GM12891 (cell line): ENCODE measurements at regions not wholly inside any gene's neighbourhood (a gene's known extent, or its start where the extent isn't known, plus 50 kb on each side); places are given as distances from the start of the nearest gene placed in this dataset.

Source experiments
- DNase-seq: peaks from one replicate; pipeline ENCODE4 v3.0.0; 2011; ENCODE audit warnings: low spot score; ENCODE audit not compliant: insufficient read length
- FAIRE-seq: peaks from 2 replicates; lab custom pipeline; 2011; peaks lifted over from hg19 to GRCh38; lab: Jason Lieb, UNC
- PAX5 ChIP-seq: IDR thresholded peaks from 2 replicates; pipeline ENCODE4 v1.6.1; 2011; ENCODE audit warnings: low read length, moderate library complexity, mild to moderate bottlenecking; ENCODE audit not compliant: insufficient read depth, severe bottlenecking
- POLR2A ChIP-seq: IDR thresholded peaks from 2 replicates; pipeline ENCODE4 v1.6.1; 2011; ENCODE audit warnings: low read depth, low read length, control low read depth
- POLR2AphosphoS5 ChIP-seq: IDR thresholded peaks from 2 replicates; pipeline ENCODE4 v1.6.1; 2011; ENCODE audit warnings: low read depth, low read length, control low read depth
- POU2F2 ChIP-seq: IDR thresholded peaks from 2 replicates; pipeline ENCODE4 v1.6.1; 2011; ENCODE audit warnings: low read depth, mild to moderate bottlenecking, control low read depth, low read length, moderate library complexity
- SPI1 ChIP-seq: IDR thresholded peaks from 2 replicates; pipeline ENCODE4 v1.6.1; 2011; ENCODE audit warnings: low read depth, low read length, control low read depth
- TAF1 ChIP-seq: IDR thresholded peaks from 2 replicates; pipeline ENCODE4 v1.6.1; 2011; ENCODE audit warnings: low read depth, low read length, control low read depth

DNA sequence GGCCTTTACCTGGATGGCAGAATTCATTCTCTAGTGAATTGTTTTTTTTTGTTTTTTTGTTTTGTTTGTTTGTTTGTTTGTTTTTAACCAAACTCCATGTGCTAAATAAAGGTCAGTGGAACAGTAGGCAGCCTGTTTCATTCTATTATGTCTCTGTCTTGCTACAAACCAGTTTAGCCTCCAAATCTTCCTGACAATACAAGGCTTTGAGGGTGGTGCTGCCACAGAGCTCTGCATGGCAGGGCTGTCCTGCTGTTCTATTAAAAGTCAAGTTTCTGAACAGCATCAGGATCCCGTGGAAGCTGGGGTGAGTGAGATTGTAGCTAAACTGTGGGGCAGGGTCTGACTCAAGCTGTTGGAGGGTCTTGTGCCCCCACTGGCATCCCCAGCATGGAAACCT, 144.1 kb upstream of the MAST4 start:
- no peak for FAIRE-seq
- TF ChIP-seq PAX5 (no peak), SPI1 (no peak), POU2F2 (no peak), TAF1 (no peak), POLR2A (no peak), POLR2AphosphoS5 (no peak)
- DNase-seq: no peak

DNA sequence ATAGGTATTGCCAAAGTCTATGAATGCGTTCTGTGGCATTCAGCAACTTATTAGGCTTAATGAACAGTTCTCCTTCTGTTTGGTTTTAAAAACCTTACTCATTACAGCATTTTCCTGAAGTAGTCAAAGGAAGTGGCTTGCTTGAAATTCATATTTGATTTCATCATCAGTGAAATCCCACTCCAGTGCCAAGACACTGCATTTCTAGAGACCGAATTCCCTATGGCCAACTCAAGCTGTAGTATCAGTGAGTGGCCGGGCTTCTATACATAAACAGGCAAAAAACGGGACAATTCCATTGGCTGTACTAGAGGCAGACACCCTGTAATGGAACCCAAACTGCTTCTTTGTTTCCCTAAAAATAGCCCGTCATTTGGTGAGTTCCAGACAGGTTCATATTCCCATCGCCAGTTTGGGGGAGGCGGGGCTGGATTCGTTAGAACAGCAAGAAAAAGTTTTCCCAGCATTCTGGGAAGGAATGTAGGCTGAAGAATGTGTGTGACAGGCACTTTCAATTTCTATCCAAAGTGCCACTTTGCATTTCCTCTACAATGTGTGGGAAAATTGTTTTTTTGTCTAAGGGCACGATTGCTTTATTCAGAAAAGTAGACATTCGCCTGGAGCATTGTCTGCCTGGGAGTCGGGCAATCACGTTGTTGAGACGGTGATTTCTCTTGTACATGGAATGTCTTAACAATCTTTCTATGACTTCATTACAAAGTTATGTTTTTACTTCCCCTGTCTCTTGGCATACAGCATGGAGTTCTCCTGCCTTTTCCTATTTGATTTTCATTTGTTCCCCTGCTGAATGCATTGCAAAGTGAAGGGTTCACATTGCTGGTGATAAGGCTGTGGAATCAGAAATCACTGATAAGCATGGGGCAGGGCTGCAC, 141.8 kb upstream of the MAST4 start:
- DNase-seq (no peak), FAIRE-seq (no peak)
- TF ChIP-seq PAX5 (no peak), POLR2AphosphoS5 (no peak), POU2F2 (no peak), SPI1 (no peak), TAF1 (no peak), POLR2A (no peak)

DNA sequence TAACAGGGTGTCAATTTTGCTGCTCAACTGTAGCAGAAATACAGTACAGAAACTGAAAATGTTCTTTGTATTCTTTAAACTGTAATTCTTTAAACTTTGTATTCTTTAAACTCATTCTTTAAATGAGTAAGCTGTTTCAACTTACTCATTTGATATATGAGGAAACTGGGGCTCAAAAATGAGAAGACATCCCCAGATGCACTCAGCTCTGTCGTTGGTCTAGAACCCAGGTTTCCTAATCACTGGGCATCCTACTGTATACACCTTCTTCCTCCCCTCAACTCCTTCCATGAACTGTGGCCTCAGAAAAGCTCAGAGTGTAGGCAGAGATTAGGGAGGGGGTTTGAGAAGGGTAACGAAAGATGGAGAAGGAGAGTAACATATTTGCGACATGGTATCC, 136.5 kb upstream of the MAST4 start:
- no peak for DNase-seq
- FAIRE-seq: no peak
- TF ChIP-seq POLR2AphosphoS5: no peak
- TF ChIP-seq POLR2A: no peak
- TF ChIP-seq PAX5: no peak
- no peak for TF ChIP-seq SPI1
- TF ChIP-seq POU2F2: no peak
- no peak for TF ChIP-seq TAF1

DNA sequence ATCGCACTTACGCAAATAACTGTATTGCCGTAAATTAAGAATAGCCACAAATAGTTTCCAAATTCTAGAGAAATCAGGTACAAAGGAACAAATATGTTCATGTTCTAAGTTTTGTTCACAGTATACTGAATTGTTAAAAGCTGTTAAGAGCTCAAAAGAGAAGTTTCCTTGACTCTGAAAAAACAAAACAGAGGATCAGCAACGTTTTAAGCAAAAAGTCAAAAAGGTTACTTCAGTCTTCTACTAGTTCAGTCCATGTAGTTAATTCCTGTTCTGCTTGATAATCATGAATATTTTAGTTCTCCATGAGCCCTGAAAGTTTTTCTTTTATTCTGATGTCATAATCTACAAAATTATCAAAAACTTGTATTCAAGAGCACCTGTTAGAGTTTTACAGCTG, 128.6 kb upstream of the MAST4 start:
- no peak for FAIRE-seq
- DNase-seq: no peak
- TF ChIP-seq TAF1 (no peak), POLR2AphosphoS5 (no peak), POU2F2 (no peak), PAX5 (no peak), POLR2A (no peak), SPI1 (no peak)

DNA sequence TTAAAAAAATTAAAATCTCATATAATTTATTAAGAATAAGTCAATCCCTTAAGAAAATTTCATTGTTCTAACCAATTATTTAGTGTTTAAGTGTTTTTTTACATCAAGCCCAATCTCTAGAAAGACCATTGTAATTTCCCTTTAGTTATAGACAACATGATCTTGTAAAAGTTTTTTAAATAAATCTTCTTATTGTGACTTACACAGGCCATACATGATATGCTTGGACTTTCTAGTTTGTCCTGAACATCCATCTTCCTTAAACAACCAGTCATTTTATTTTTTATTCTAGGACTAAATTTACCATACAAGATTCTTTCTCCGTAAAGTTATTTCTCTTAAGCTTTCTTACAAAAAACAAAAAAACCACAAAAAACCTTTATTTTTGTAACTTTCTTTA, 126.5 kb upstream of the MAST4 start:
- TF ChIP-seq TAF1 (no peak), POLR2A (no peak), POU2F2 (no peak), SPI1 (no peak)
- DNase-seq (no peak), FAIRE-seq (no peak)

DNA sequence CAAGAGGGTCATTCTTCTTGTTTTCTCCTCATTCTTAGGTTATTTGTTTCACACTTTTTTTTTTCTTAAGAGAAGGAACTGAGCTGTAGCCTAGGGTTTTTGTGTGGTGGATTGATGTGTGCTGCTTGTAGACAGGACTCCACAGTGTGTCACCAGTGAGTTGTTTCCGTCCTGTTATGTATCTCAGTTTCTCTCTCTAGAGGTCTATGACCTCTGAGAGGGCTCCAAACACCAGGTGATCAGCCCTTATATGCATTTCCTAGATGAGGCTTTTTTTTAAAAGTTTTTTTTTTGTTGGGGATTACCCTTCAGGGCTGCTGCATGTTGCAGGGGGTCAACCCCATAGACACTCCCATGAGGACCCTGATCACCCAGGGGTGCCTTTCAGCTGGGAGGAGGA, 124.2 kb upstream of the MAST4 start:
- FAIRE-seq: no peak
- TF ChIP-seq POU2F2 (no peak), TAF1 (no peak), POLR2A (no peak), PAX5 (no peak), SPI1 (no peak), POLR2AphosphoS5 (no peak)
- no peak for DNase-seq

DNA sequence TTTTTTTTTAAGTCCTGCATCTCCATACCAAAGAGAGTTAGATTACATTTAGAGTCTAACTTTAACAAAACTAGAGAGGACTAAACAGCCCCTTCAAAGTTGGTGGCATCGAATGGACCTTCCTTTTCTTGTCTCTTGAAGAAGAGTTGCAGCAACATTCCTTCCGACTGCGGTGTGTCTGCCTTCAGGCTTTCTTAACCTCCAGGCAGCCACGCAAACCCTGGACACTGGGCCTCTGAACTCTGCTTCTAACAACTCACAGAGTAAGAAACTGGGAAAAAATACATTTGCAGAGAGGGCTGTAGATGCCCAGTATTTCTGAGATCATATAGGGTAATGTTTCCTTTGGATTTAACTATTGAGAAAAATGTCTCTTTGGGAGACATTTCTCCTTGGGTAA, 120.5 kb upstream of the MAST4 start:
- no peak for DNase-seq
- FAIRE-seq: no peak
- TF ChIP-seq SPI1 (no peak), POLR2AphosphoS5 (no peak), TAF1 (no peak), POU2F2 (no peak), POLR2A (no peak), PAX5 (no peak)

DNA sequence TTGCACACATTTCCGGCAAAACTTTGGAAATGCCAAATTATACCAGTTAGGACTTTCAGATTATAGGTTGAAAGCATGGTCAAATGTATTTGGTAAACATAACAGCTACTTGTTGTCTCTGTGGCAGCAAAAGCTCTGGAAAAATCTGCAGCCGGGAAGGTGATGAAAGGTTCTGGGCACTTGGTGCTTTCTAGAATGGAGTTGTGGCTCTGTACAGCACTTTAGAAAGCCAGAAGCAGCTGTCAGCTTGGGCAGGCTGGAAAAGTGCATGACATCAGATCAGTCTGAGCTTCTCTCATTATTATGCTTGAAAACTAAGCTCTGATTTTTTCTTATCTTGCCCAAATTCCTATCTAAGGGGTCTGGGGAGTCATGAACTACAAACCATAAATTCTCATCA, 118.6 kb upstream of the MAST4 start:
- FAIRE-seq (no peak), DNase-seq (no peak)
- no peak for TF ChIP-seq POLR2AphosphoS5
- TF ChIP-seq POU2F2: no peak
- TF ChIP-seq PAX5: no peak
- TF ChIP-seq POLR2A: no peak
- TF ChIP-seq SPI1: no peak

DNA sequence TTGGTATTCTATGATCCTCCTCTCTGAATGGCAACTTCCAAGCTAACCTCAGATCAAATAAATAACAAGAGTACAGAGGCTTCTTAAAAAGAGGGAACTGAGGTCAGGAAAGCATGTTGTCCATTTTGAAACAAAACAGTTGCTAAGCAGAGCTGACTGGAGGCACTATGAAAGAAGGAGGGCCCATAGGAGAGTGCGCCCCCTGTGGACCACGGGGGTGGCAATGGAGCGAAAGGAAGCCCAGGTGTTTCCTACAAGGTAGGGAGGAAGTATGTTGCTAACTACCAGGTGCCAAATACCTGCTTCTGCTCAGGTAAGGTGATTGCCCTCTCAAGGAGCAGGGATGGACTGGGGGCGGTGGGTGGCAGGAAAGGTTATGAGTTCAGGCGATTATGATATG, 101.8 kb upstream of the MAST4 start:
- no peak for DNase-seq
- TF ChIP-seq PAX5: no peak
- TF ChIP-seq POU2F2: no peak
- TF ChIP-seq POLR2A: no peak
- no peak for TF ChIP-seq TAF1
- TF ChIP-seq POLR2AphosphoS5: no peak
- no peak for TF ChIP-seq SPI1
- no peak for FAIRE-seq
